ENCODE measurements at regions not wholly inside any gene's neighbourhood (a gene's known extent, or its start where the extent isn't known, plus 50 kb on each side); places are given as distances from the start of the nearest gene placed in this dataset.

DNA sequence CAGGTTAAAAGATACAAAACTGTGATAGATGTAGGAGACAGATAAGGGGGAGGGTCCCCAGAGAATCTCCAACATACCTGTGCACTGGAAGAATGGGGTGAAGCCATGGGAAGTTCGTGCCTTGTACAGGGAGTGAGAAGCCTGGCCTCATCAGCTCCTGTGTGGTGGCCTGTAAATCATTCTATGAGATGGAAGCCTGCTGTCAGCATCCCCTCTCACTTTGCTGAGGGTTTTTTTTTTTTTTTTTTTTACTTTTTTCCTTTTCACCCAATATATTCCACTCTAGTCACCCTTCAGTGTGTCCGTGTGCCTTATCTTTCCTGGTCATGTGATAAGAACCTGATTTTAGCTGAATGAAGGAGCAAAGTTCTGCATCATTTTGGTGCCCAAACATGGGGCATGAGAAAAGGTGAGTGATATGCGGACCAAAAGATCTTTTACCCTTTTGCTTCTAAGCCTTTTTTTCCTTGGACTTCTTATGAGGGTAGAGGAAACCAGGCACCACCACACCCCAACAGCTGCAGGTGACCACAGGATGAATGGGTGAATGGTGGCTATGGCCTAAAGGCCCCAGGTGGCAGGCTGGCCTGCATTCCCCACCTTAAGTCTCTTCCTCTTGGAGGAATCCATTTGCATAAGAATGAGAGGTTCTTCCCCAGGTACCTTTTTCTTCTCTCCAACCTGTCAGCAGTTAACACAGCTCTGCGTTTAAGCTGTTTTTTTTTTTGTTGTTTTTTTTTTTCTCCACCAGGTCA is 1345.0 kb downstream of the NSUN3 start:
- TF ChIP-seq EZH2 (IDR thresholded peaks at IDR 0.05; ENCODE audit: borderline replicate concordance, low read depth, low read length): no peak
- TF ChIP-seq CREB1 (IDR thresholded peaks at IDR 0.05): no peak
- TF ChIP-seq CREB1 (CRISPR knock-in tag; IDR thresholded peaks at IDR 0.05): no peak
- TF ChIP-seq, protein P1, sequence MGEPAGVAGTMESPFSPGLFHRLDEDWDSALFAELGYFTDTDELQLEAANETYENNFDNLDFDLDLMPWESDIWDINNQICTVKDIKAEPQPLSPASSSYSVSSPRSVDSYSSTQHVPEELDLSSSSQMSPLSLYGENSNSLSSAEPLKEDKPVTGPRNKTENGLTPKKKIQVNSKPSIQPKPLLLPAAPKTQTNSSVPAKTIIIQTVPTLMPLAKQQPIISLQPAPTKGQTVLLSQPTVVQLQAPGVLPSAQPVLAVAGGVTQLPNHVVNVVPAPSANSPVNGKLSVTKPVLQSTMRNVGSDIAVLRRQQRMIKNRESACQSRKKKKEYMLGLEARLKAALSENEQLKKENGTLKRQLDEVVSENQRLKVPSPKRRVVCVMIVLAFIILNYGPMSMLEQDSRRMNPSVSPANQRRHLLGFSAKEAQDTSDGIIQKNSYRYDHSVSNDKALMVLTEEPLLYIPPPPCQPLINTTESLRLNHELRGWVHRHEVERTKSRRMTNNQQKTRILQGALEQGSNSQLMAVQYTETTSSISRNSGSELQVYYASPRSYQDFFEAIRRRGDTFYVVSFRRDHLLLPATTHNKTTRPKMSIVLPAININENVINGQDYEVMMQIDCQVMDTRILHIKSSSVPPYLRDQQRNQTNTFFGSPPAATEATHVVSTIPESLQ (CRISPR knock-in tag; IDR thresholded peaks at IDR 0.05): no peak
- no peak for TF ChIP-seq ZSCAN32 (CRISPR knock-in tag; IDR thresholded peaks at IDR 0.05)
- TF ChIP-seq, protein P2, sequence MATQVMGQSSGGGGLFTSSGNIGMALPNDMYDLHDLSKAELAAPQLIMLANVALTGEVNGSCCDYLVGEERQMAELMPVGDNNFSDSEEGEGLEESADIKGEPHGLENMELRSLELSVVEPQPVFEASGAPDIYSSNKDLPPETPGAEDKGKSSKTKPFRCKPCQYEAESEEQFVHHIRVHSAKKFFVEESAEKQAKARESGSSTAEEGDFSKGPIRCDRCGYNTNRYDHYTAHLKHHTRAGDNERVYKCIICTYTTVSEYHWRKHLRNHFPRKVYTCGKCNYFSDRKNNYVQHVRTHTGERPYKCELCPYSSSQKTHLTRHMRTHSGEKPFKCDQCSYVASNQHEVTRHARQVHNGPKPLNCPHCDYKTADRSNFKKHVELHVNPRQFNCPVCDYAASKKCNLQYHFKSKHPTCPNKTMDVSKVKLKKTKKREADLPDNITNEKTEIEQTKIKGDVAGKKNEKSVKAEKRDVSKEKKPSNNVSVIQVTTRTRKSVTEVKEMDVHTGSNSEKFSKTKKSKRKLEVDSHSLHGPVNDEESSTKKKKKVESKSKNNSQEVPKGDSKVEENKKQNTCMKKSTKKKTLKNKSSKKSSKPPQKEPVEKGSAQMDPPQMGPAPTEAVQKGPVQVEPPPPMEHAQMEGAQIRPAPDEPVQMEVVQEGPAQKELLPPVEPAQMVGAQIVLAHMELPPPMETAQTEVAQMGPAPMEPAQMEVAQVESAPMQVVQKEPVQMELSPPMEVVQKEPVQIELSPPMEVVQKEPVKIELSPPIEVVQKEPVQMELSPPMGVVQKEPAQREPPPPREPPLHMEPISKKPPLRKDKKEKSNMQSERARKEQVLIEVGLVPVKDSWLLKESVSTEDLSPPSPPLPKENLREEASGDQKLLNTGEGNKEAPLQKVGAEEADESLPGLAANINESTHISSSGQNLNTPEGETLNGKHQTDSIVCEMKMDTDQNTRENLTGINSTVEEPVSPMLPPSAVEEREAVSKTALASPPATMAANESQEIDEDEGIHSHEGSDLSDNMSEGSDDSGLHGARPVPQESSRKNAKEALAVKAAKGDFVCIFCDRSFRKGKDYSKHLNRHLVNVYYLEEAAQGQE (IDR thresholded peaks at IDR 0.05; ENCODE audit: borderline replicate concordance): no peak
- TF ChIP-seq, protein P2 (CRISPR knock-in tag; IDR thresholded peaks at IDR 0.05; ENCODE audit: low read depth): no peak
- TF ChIP-seq, protein P3, sequence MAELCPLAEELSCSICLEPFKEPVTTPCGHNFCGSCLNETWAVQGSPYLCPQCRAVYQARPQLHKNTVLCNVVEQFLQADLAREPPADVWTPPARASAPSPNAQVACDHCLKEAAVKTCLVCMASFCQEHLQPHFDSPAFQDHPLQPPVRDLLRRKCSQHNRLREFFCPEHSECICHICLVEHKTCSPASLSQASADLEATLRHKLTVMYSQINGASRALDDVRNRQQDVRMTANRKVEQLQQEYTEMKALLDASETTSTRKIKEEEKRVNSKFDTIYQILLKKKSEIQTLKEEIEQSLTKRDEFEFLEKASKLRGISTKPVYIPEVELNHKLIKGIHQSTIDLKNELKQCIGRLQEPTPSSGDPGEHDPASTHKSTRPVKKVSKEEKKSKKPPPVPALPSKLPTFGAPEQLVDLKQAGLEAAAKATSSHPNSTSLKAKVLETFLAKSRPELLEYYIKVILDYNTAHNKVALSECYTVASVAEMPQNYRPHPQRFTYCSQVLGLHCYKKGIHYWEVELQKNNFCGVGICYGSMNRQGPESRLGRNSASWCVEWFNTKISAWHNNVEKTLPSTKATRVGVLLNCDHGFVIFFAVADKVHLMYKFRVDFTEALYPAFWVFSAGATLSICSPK (IDR thresholded peaks at IDR 0.05; ENCODE audit: borderline replicate concordance): no peak
- TF ChIP-seq ZNF232 (CRISPR knock-in tag; IDR thresholded peaks at IDR 0.05): no peak

All from K562 (cell line).